ENCODE measurements at regions not wholly inside any gene's neighbourhood (a gene's known extent, or its start where the extent isn't known, plus 50 kb on each side); places are given as distances from the start of the nearest gene placed in this dataset.

DNA sequence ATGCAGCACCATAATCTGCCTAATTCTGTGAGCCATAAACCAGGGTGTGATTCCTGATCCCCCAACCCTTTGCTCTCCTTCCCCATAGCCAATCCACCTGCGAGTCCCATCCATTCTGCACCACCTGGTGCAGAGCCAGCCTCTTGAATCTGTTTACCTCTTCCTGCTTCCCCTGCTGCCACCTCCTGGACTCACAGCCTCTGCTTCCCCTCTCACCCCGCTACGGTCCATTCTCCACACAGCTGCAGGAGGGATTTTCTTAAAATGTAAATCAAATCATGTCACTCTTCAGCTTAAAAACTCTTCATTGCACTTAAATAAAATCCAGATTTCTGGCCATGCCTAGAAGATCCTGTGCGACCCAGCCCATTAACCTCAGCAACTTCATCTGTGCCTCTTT is 186.7 kb downstream of the FOXD2 start:
- no peak overlapping the region for H3K4me3 ChIP-seq (ENCODE audit: low read depth, low read length)
- in situ Hi-C loops (cut with HindIII; ENCODE audit: low sequenced_read_pairs), result no loop called here
- TF ChIP-seq, protein P1, sequence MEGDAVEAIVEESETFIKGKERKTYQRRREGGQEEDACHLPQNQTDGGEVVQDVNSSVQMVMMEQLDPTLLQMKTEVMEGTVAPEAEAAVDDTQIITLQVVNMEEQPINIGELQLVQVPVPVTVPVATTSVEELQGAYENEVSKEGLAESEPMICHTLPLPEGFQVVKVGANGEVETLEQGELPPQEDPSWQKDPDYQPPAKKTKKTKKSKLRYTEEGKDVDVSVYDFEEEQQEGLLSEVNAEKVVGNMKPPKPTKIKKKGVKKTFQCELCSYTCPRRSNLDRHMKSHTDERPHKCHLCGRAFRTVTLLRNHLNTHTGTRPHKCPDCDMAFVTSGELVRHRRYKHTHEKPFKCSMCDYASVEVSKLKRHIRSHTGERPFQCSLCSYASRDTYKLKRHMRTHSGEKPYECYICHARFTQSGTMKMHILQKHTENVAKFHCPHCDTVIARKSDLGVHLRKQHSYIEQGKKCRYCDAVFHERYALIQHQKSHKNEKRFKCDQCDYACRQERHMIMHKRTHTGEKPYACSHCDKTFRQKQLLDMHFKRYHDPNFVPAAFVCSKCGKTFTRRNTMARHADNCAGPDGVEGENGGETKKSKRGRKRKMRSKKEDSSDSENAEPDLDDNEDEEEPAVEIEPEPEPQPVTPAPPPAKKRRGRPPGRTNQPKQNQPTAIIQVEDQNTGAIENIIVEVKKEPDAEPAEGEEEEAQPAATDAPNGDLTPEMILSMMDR (IDR thresholded peaks at IDR 0.05; ENCODE audit: low read depth, low read length, missing control alignments), result no peak
- DNase-seq (ENCODE audit: low read depth), result no peak

DNA sequence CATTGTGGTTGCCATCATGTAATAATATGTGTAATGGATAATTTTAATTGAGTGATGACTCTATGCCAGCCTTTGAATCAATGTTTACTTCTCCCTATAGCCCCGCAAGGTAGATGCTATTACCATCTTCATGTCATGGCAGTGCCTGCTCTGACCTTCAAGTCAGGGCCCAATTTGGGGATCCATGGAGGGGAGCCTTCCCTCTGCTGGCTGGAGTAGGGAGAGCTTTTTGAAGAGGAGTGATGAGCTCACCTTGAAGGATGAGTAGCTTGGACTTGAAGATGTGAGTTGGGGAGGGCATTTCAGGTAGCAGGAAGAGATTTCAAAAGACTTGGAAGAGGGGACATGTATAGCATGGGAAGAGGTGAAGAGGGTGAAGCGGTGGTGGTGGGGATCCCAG is 189.2 kb downstream of the FOXD2 start:
- no peak for DNase-seq (ENCODE audit: low read depth)
- TF ChIP-seq, protein P1 (IDR thresholded peaks at IDR 0.05; ENCODE audit: low read depth, low read length, missing control alignments), result no peak
- in situ Hi-C loops (cut with HindIII; ENCODE audit: low sequenced_read_pairs), result no loop called here
- H3K4me3 ChIP-seq (ENCODE audit: low read depth, low read length), result no peak overlapping the region

DNA sequence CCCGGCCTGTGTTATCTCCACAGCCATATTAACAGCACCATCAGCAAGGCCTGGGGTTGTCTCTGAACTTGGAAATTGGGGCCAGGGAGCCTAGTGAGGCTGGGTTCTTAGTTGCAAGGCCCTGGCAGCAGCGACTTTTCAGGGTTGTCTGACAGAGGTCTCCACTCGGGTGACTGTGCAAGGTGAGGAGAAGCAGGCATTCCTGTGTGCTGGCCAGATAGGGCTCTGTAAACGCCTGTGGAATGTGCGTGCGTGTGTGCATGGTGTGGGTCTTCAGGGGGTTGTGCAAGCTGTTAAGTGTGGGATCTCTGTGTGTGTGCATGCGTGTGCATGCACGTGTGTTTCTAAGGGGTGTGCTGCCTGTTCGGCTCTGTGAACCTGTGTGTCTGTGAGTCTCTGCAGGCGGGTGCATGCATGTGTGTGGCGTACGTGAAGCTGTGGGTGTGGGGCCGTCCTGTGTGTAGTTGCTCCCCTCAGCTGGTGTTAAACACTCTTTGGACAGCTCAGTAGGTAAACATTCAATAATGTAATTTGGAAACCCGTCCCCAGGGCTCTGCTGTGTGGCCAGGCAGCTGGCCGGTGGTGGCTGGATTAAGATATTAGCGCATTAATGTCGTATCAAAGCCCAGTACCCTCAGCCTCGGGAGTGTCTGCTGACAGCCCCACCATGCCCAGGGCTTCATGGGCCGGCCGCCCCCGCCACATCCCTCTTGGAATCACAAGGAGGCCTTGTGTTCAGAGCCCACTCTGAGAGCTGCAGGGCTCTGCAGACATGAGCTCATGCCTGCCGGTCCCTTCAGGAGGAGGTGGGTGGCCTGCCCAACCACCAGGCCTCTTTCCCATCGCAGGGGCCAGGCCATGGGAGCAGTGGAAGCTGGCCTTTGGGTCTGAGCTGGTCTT is 189.9 kb downstream of the FOXD2 start:
- no peak overlapping the region for H3K4me3 ChIP-seq (ENCODE audit: low read depth, low read length)
- TF ChIP-seq, protein P1 (IDR thresholded peaks at IDR 0.05; ENCODE audit: low read depth, low read length, missing control alignments), result no peak
- no peak for DNase-seq (ENCODE audit: low read depth)
- in situ Hi-C loops (cut with HindIII; ENCODE audit: low sequenced_read_pairs), result no loop called here

DNA sequence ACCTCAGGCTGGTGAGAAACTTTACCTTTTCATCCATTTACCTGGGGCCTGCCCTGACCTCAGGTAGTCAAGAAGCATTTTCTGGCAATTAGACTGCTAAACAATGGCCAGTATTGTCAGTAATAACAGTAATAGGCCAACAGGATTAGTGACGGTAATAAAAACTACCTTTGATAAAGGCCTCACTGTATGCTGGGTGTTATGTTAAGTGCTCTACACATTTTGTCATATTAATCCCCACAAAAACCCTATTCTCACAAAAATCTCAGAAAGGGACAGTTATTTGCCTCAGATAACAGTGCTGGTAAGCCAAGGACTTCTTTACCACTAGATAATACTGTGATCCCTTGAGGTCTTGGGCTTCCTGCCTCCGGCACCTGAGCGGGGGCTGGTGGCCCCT is 191.4 kb downstream of the FOXD2 start:
- H3K4me3 ChIP-seq (ENCODE audit: low read depth, low read length), result no peak overlapping the region
- in situ Hi-C loops (cut with HindIII; ENCODE audit: low sequenced_read_pairs), result no loop called here
- DNase-seq (ENCODE audit: low read depth), result no peak
- TF ChIP-seq, protein P1 (IDR thresholded peaks at IDR 0.05; ENCODE audit: low read depth, low read length, missing control alignments), result no peak

DNA sequence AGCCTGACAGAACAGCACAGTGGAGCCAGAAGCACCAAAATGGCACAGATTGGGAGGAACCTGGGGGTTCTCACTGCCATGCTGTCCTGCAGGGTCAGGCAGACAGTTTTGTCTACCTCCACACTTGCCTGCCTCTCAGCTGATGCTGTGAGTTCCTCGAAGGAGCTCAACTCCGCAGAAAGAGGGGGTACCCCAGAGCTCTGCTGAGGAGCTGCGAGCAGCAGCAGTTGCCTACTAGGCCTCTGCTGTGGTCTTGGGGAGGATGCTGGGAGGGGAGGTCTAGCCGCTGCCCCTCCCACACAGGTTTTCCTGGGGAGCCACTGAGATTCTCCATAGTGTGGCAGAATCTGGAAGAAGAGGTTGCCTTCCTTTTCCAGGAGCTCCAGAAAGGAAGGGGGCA is 192.5 kb downstream of the FOXD2 start:
- in situ Hi-C loops (cut with HindIII; ENCODE audit: low sequenced_read_pairs), result no loop called here
- no peak for DNase-seq (ENCODE audit: low read depth)
- TF ChIP-seq, protein P1 (IDR thresholded peaks at IDR 0.05; ENCODE audit: low read depth, low read length, missing control alignments), result no peak

DNA sequence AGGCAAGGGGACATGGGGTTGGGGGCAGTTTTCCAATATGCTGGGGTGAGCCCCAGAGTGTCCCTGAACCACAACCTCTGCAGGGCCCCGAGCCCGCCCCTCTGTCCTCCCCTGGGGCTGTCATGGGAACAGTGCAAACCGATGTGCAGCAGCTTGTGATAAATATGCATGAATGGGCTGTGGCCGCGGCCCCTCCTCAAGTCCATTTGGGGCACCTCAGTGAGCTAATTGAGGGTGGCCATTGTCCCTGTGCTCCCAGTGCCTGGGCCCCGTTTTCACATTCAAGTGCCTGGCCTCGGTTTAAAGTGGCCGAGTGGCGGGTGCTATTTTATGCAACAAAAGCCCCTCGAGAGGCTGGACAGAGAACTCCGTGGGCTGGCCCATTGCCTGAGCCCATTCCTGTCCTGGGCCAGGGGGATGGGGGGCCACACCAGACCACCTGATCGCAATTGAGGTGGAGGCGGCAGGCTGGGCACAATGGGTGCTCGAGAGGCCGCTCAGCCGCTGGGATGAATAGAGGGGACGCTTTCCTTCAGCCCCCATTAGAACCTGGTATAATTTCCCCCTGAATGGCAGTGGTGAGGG is 193.7 kb downstream of the FOXD2 start:
- H3K4me3 ChIP-seq (ENCODE audit: low read depth, low read length), result no peak overlapping the region
- in situ Hi-C loops (cut with HindIII; ENCODE audit: low sequenced_read_pairs), result no loop called here
- TF ChIP-seq, protein P1 (IDR thresholded peaks at IDR 0.05; ENCODE audit: low read depth, low read length, missing control alignments), result no peak
- DNase-seq (ENCODE audit: low read depth), result no peak

More for the DNA sequence above, 192.5 kb downstream of the FOXD2 start:
- no peak overlapping the region for H3K4me3 ChIP-seq (ENCODE audit: low read depth, low read length)
